Fibroblast of lung (primary cell): ENCODE measurements at regions not wholly inside any gene's neighbourhood (a gene's known extent, or its start where the extent isn't known, plus 50 kb on each side); places are given as distances from the start of the nearest gene placed in this dataset.

Experiments used
- CTCF ChIP-seq, 2 donors: IDR thresholded peaks in 1 of 2; conservative IDR thresholded peaks in 1 of 2; 1 replicate in 1 of 2; 2 replicates in 1 of 2; pipeline ENCODE4 v1.5.1; 2011 to 2012; ENCODE audit warnings: low read length in 2 of 2, control low read depth in 1 of 2, inconsistent platforms in 1 of 2, low read depth in 1 of 2, mild to moderate bottlenecking in 1 of 2
- EZH2 ChIP-seq: IDR thresholded peaks from 2 replicates; pipeline ENCODE4 v1.5.1; 2012; ENCODE audit warnings: low read length, control low read depth, mild to moderate bottlenecking; ENCODE audit errors: missing control alignments

GRCh38 chr4:174099712-174100111 is 183.8 kb downstream of the FBXO8 start:
- TF ChIP-seq EZH2: no peak
- no peak for TF ChIP-seq CTCF (conservative IDR thresholded peaks at IDR 0.05 in 1 of 2, IDR thresholded peaks at IDR 0.05 in 1 of 2; ENCODE audit: low read depth in 1 of 2, low read length in 2 of 2)
